Transverse colon (tissue), 4 donors: ENCODE measurements at regions not wholly inside any gene's neighbourhood (a gene's known extent, or its start where the extent isn't known, plus 50 kb on each side); places are given as distances from the start of the nearest gene placed in this dataset.

Experiments used
- DNase-seq: peaks from one replicate; pipeline ENCODE4 v3.0.0-alpha.2; 2019
- H3K27ac ChIP-seq, 4 donors: fragments of 200-600 bp; sonication (generic); 2 replicates each; pipeline ENCODE4 v1.5.1; 2016 to 2018; ENCODE audit warnings: inconsistent platforms in 4 of 4
- H3K27me3 ChIP-seq: fragments of 200-600 bp; sonication (generic); 2 replicates; pipeline ENCODE4 v1.5.1; 2017; ENCODE audit warnings: inconsistent platforms
- H3K36me3 ChIP-seq, 4 donors: fragments of 200-600 bp; sonication (generic); 2 replicates each; pipeline ENCODE4 v1.5.1; 2017 to 2019; ENCODE audit warnings: inconsistent platforms in 4 of 4
- H3K4me1 ChIP-seq, 4 donors: fragments of 200-600 bp; sonication (generic); 2 replicates each; pipeline ENCODE4 v1.5.1; 2017 to 2020; ENCODE audit warnings: inconsistent platforms in 4 of 4
- H3K4me3 ChIP-seq, 4 donors: fragments of 200-600 bp; sonication (generic); 1 replicate in 1 of 4; 2 replicates in 3 of 4; pipeline versions ENCODE4 v1.5.1 to v1.6.1; 2017 to 2019; ENCODE audit warnings: inconsistent platforms in 4 of 4
- H3K9me3 ChIP-seq, 2 donors: fragments of 200-600 bp; sonication (generic); 2 replicates each; pipeline ENCODE4 v1.5.1; 2017 to 2019; ENCODE audit warnings: inconsistent platforms in 2 of 2
- EP300 ChIP-seq: sonication (generic); formaldehyde crosslinking; IDR thresholded peaks from one replicate; pipeline ENCODE4 v1.6.1; 2017; ENCODE audit warnings: antibody characterized with exemption, low read depth
- POLR2A ChIP-seq: fragments of 450-650 bp; IDR thresholded peaks from one replicate; pipeline ENCODE4 v1.6.1; 2016; ENCODE audit warnings: antibody characterized with exemption, mild to moderate bottlenecking, moderate library complexity
- POLR2AphosphoS5 ChIP-seq, 3 donors: sonication (generic); formaldehyde crosslinking; IDR thresholded peaks; one replicate each; pipeline ENCODE4 v1.6.1; 2016; ENCODE audit warnings: antibody characterized with exemption in 3 of 3
- WGBS, 2 donors: methylation state at CpG; one replicate each; pipeline ENCODE4 v1.1.5; 2018; ENCODE audit warnings: low coverage in 1 of 2; 5-methylcytosine and 5-hydroxymethylcytosine counted together
- in situ Hi-C, 4 donors: fragments of 200-750 bp; cut with MboI; loops; one replicate each; pipeline versions ENCODE4 v1.15.0 to v1.15.1; 2017; ENCODE audit warnings: low sequenced_read_pairs in 3 of 4, low pct_ligation_motif_present in 1 of 4, low pct_unique_long_range_greater_than_20kb in 1 of 4
- intact Hi-C: fragments of 100-400 bp; cut with DNase I; formaldehyde crosslinking; loops from one replicate; pipeline ENCODE4 v1.15.1; 2023; ENCODE audit warnings: low total_unique reads
- TF ChIP-seq, protein P1 (sequence below), 5 experiments: fragments of 200-600 bp in 3 of 5; fragments of 450-650 bp in 2 of 5; sonication (generic) in 3 of 5; IDR thresholded peaks; 1 replicate in 2 of 5; 2 replicates in 3 of 5; pipeline ENCODE4 v1.5.1; 2016 to 2017; ENCODE audit warnings: antibody characterized with exemption in 5 of 5, inconsistent platforms in 3 of 5, mild to moderate bottlenecking in 2 of 5, moderate library complexity in 1 of 5

DNA sequence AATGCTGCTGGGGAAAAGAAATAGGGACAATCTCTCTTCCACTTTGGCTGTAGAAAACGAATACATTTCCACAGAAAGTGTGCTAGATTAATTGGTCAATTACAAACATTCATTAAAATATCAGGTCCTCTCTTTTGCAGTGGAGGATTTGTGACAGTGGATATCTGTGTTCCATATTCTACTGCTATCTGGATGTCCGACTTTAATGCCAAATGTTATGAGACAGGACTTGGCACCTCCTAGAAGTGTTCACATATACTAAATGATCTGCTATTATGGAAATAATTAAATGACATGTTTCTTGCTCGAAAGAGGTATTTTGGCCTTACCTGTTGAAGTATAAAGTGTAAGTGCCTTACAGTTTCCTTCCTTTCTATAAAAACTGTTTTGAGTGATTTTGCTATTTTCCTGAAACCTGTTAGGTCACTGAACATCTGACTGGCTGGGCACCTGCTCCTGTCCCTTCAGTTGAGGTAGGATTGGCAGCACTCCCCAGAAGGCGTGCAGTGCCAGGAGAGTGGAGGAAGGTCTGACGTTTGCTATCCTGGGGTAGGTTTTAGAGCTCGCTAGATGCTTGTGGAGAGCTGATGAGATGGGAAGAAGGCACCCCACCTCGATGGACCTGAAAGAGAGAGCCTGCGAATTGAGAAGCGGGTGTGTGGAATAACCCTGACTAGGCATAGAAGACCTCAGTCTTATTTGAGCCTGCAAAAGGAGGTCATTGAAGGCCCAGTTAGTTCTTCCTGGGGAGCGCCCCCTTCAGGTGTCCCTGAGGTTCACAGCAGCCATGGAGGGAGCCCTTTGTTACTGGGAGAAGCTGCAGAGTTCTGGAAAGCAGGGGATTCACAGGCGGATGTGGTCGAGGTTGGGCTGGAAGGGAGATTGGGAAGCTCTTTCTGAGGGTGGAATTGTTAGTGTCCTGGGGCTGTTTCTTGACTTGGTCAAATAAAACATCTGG lies 159.4 kb upstream of the ZNF267 start:
- intact Hi-C loops, result no loop called here
- no peak for TF ChIP-seq POLR2AphosphoS5 (IDR thresholded peaks at IDR 0.05)
- TF ChIP-seq, protein P1, sequence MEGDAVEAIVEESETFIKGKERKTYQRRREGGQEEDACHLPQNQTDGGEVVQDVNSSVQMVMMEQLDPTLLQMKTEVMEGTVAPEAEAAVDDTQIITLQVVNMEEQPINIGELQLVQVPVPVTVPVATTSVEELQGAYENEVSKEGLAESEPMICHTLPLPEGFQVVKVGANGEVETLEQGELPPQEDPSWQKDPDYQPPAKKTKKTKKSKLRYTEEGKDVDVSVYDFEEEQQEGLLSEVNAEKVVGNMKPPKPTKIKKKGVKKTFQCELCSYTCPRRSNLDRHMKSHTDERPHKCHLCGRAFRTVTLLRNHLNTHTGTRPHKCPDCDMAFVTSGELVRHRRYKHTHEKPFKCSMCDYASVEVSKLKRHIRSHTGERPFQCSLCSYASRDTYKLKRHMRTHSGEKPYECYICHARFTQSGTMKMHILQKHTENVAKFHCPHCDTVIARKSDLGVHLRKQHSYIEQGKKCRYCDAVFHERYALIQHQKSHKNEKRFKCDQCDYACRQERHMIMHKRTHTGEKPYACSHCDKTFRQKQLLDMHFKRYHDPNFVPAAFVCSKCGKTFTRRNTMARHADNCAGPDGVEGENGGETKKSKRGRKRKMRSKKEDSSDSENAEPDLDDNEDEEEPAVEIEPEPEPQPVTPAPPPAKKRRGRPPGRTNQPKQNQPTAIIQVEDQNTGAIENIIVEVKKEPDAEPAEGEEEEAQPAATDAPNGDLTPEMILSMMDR (IDR thresholded peaks at IDR 0.05), result peak in 1 of 5 experiments; percentile 8
- in situ Hi-C loops, result loop anchor here in 1 of 4 donors (25.0 kb wide), 1 partner anchor 752 kb away; the partner anchor contains the start of gene SETD1A
- Histone ChIP-seq H3K27me3 (no peaks in the 10 kb centered on the region), H3K36me3 (no peaks in the 10 kb centered on the region), H3K27ac (peak overlapping the region; percentile 93 to 98 (median 94)), H3K9me3 (no peaks in the 10 kb centered on the region), H3K4me1 (peaks cover 8 to 16% (median 12%) of the 10 kb centered on the region in 4 donors), H3K4me3 (peak overlapping the region; percentile 74 to 95 (median 90))
- 52 to 57% methylated on average over 10 to 12 of the region's 12 CpGs for WGBS, 2 donors
- no peak for DNase-seq

DNA sequence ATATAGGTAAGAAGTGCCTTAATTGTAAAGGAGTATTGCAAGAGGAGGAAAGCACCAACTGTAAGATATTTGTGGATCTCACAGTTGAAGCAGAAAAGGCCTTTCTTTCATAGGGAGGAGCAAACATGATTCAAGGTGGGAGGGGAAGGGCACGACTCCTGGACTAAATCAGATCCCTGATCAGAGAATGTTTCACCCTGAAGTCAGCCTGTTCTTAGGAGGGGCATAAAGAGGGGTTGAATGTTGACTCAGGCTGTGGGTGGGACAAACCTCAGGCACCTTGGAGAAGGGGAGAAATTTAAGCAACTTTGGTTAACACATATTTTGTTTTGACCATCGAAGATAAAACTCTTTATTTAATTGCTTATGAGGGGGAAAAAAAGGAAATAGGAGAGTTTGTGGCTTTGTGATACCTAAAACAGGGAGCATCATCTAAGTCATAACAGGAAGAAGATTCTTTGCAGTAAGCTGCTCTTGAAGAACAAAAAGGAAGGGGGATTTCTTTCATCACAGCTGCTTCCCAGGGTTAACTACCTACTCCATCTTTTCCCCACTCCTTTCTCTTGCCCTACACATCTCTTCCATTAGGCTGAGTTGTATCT lies 158.6 kb upstream of the ZNF267 start:
- Histone ChIP-seq H3K36me3 (no peaks in the 10 kb centered on the region), H3K27ac (no peak overlapping the region), H3K9me3 (no peaks in the 10 kb centered on the region), H3K4me1 (peaks cover 8 to 16% (median 12%) of the 10 kb centered on the region in 4 donors), H3K27me3 (no peaks in the 10 kb centered on the region), H3K4me3 (peak overlapping the region in 1 of 4 donors; percentile 92)
- TF ChIP-seq POLR2A, result no peak
- TF ChIP-seq, protein P1 (IDR thresholded peaks at IDR 0.05), result no peak
- TF ChIP-seq POLR2AphosphoS5 (IDR thresholded peaks at IDR 0.05), result no peak
- no peak for TF ChIP-seq EP300
- intact Hi-C loops, result no loop called here
- no peak for DNase-seq
- 53 to 70% methylated on average over 2 of the region's 2 CpGs for WGBS, 2 donors
- in situ Hi-C loops, result loop anchor here in 1 of 4 donors (25.0 kb wide), 1 partner anchor 753 kb away; the partner anchor contains the start of gene SETD1A

DNA sequence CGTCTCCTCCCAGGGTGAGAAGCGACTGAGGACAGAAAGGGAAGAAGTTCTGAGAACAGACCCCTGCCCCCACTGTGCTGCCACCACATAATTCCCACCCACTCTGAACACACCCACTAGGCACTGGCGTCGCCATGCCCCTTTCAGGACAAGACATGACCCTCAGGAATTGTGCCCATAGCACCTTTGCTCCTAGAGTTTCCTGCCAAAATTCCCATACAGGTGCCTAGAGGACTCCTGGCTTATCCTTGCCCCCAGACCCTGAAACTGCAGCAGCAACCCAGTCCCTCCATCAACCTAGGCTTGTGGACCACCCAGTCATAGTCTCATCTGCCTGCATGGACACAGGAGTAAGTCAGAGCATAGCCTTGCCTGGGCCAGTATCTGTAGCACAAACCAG lies 157.7 kb upstream of the ZNF267 start:
- no peaks in the 10 kb centered on the region for H3K27me3 ChIP-seq
- H3K4me1 ChIP-seq, result peaks cover 8 to 16% (median 12%) of the 10 kb centered on the region in 4 donors
- TF ChIP-seq, protein P1 (IDR thresholded peaks at IDR 0.05), result no peak
- no peak for TF ChIP-seq POLR2AphosphoS5 (IDR thresholded peaks at IDR 0.05)
- TF ChIP-seq POLR2A, result no peak
- no peak for TF ChIP-seq EP300
- no peak for DNase-seq
- no peak overlapping the region for H3K27ac ChIP-seq
- H3K9me3 ChIP-seq, result no peaks in the 10 kb centered on the region
- 98% methylated on average over 4 of the region's 4 CpGs; no CpG with 5 or more reads in 1 of the 2 donors for WGBS, 2 donors
- in situ Hi-C loops (loop anchor here in 1 of 4 donors (25.0 kb wide), 1 partner anchor 754 kb away; the partner anchor contains the start of gene SETD1A), intact Hi-C loops (no loop called here)
- H3K4me3 ChIP-seq, result no peak overlapping the region
- no peaks in the 10 kb centered on the region for H3K36me3 ChIP-seq

DNA sequence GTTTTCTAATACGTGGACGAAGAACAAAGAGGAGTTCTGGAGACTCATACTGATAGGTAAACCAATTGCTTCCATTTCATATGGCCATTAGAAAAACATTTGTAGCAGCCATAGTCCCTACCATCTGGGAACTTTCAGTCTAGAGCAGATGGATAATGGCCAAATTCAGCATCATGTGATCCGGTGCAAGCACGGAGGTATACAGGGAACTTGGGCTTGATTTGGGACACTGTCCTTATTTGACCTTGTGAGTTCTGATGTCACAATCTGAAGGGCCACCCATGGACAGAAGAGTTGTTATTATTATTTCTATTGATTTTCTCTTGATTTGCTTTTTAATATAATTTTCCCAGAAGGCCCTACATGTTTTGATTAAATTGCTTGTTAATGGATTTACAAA lies 154.6 kb upstream of the ZNF267 start:
- in situ Hi-C loops (loop anchor here in 1 of 4 donors (25.0 kb wide), 1 partner anchor 757 kb away; the partner anchor contains the start of gene SETD1A), intact Hi-C loops (no loop called here)
- Histone ChIP-seq H3K4me3 (no peak overlapping the region), H3K9me3 (no peaks in the 10 kb centered on the region), H3K27ac (no peak overlapping the region), H3K27me3 (no peaks in the 10 kb centered on the region), H3K4me1 (peaks cover 9 to 15% (median 13%) of the 10 kb centered on the region in 4 donors), H3K36me3 (peaks cover 0 to 13% (median 3%) of the 10 kb centered on the region in 4 donors)
- WGBS, 2 donors, result 73 to 86% methylated on average over 4 of the region's 4 CpGs
- TF ChIP-seq, protein P1 (IDR thresholded peaks at IDR 0.05), result no peak
- TF ChIP-seq POLR2AphosphoS5 (IDR thresholded peaks at IDR 0.05) (no peak), POLR2A (no peak), EP300 (no peak)
- no peak for DNase-seq
